ENCODE measurements at regions not wholly inside any gene's neighbourhood (a gene's known extent, or its start where the extent isn't known, plus 50 kb on each side); places are given as distances from the start of the nearest gene placed in this dataset.
"Not testable (repeated sequence)": the region's sequence is repeated elsewhere in the genome, so short reads cannot be mapped to it uniquely, and the experiment has no call there.

DNA sequence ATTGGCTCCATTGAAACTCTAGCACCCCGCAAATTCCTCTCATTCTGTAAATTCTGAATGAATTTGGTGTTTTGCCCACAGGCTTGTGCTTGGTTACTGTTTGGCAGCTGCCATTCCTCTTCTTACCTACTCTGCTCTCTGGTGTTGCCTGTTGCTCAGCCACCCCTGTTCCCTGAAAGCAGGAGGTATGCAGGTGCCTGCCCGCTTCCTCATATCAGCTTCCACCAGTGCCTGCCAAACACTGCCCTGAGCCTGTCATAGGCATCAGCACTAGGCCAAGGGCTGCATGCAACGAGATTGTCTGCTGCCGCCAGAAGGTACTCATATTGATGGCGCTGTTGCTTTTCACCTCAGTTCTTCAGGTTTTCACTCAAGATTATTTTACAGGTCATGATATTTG is 978.1 kb downstream of the C4orf33 start:
- DNase-seq: no peak

- DNase-seq: no peak
These were observed 981.3 kb downstream of the C4orf33 start for GRCh38 chr4:130077275-130077674.

GRCh38 chr4:130079027-130079426 is 983.1 kb downstream of the C4orf33 start:
- not testable (repeated sequence) for DNase-seq

DNA sequence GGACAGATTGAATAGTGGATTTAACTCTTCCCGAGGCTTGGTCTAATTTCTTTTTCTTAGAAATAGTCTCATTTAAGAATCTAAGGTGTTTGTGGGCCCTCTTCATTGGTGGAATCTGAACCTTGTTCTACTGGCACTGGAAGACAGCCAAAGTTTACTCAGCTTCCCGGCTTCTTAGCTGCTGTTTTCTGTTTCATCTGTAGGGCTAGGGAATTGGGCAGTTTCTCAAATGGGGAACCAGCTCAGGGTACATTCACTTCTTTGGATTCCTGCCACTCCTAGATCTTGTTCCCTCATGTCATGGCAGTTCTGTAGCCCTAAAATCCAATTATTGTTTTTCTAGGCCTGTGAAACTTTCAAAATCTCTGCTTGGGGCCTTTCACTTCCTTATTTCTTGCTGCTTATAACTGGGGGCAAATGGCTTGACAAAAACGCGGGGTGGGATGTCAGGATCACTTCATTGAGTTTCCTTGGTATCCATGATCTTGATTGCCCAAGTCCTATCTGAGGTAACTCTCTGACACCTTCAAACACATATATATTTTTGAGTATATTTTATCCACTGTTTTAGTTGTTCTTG is 985.0 kb downstream of the C4orf33 start:
- no peak for DNase-seq

DNA sequence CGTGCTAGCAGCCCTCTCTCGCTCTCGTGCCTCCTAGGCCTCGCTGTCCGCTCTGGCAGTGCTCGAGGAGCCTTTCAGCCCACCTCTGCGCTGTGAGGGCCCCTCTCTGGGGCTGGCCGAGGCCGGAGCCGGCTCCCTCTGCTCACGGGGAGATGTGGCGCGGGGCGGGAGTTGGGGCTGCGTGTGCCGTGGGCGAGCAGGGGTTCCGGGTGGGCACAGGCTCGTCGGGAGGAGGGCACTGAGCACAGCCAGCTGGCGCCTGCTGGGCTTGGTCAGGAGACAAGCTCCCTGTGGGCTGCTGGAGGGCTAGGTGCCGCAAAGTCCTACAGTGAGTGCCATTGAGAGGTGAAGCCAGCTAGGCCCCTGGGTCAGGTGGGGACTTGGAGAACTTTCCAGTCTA is 994.5 kb downstream of the C4orf33 start:
- DNase-seq: no peak

GRCh38 chr4:130092187-130093015 is 996.4 kb downstream of the C4orf33 start:
- DNase-seq: no peak

GRCh38 chr4:130099105-130099504 is 1003.2 kb downstream of the C4orf33 start:
- DNase-seq: no peak

DNA sequence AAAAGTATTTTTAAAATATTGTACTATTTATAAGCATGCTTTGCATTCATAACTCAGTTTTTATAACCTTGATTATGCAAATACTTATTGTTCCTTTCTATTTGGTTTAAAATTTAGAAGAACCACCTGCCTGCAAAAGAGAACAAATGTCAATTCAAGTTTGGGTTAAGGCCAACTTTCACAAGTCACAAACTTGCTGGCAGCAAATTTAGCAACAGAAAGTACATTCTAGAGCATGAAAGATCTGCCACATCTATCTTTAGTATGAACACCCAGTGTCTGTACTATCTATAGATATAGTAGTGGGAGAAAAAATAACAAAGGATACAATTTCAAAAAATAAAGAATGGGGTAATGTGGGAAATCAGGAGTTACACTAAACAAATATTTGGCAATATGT is 1014.2 kb downstream of the C4orf33 start:
- no peak for DNase-seq

DNA sequence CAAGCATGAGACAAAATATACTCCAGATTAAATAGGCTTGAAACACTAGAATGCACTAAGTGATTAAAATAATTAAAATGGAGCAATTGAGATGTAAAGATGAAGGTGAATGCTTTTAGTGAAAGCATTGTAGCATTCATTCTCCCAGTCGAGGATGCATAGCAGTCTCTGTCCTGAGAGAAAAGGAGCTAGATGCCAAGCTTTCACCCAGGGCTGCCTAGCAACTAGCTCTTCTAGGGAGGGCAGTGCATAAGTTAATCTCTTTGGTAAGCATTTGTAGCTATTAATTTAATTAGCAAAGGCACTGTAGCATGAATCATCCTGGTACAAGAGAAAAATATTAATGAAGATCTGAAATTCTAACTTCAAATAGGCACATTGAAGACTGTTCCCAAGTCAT is 1014.8 kb downstream of the C4orf33 start:
- no peak for DNase-seq

GRCh38 chr4:130124066-130124465 is 1028.1 kb downstream of the C4orf33 start:
- DNase-seq: no peak

DNA sequence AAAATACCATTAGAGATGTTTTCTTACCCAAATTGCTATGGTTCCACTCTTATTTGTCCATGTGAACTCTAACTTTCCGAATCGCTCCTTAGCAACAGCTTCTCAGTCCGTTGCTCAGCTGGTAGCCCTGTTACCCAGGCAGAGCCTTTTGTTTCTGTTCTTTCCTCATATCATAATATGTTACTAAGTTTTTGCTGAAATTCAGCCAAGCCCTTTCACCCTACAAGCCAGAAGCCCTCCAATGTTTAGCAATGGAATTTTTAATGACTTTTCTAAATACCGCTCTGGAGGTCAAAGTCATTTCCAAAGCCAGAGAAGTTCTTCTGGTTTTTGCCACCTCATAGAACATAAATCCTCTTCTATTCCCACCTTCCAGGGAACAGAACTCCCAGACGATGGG is 1029.5 kb downstream of the C4orf33 start:
- no peak for DNase-seq

DNA sequence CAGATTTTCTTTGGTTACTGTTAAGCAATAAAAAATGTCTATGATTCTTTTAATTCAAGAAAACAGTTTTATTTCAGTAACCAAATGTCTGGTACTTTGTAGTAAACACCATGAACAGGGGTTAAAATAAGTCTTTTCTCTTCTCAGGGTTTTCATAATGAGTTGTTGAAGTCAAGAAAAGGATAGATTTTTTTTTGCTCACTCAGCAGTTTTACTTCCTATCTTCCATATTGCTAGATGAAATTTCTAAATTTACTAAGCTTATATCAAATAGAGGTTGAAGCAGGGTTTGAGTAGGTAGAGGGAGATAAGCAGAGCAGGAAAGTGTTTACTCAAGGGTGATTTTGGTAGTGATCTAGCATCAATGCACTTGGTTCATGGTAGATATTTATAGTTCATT is 1031.3 kb downstream of the C4orf33 start:
- DNase-seq: no peak

- DNase-seq: no peak
These were observed 1035.6 kb downstream of the C4orf33 start for GRCh38 chr4:130131536-130131935.

DNA sequence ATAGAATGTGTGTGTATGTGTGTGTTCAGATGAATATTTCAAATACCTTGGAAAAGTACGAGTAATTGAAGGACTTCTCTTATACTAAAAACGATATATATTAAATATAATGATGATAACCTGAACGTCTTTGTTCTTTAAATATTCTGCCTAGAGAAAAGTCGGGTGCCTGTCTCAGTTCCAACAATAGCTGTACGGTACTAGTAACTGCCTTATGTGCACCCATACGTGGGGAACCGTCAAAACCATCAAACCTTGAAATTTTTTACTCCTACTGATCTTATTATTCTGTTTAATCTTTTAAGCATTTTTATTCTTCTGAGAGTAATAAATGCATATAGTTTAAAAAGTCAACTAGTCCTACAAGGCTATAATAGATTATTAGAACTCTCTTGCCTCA is 1045.7 kb downstream of the C4orf33 start:
- no peak for DNase-seq

DNA sequence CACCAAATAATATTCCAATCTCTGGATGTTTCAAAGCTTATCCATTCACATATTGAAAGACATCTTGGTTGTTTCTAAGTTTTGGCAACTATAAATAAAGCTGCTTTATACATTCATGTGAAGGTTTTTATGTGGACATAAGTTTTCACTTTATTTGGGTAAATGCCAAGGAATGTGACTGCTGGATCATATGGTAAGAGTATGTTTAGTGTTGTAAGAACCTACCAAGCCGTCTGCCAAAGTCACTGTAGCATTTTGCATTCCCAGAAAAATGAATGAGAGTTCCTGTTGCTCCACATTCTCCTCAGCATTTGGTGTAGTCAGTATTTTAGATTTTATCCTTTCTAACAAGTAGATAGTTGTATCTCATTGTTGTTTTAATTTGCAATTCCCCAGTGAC is 1047.7 kb downstream of the C4orf33 start:
- no peak for DNase-seq

DNA sequence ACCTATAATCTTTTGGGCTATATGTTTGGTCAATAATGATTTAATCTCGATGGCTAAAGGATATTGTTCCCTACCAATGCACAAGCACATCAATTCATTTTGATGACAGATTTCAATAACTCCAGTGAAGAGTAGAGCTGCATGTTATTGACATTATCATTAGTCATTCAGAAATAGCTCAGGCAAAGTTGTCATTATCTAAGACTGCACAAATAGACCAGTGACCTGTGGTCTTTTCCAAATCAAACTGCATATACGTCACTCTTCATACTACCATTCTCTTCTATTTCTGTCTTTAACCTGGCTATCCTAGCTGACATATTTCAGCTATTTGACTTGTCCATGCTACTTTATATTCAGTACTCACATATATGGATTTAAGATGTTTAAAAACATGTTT is 1050.8 kb downstream of the C4orf33 start:
- DNase-seq: no peak

DNA sequence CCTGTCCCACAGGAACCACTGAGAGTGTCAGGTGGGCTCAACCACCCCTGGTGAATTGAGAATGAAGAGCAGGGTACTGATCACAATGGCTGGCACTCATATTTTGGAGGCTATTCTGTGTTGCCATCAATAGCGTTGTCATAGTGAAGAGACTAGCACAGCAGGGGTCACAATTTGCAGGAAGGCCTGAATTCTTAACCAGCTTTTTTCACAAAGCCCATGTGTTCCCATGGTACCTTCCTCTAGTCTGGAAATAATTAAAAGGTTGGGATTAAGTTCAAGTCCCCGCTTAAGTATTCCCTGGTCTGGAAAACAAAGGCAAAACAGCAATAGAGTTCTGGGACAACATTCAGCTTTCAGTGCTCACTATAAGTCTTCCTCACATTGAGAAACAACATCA is 1051.7 kb downstream of the C4orf33 start:
- DNase-seq: no peak

- no peak for DNase-seq
These were observed 1058.9 kb downstream of the C4orf33 start for GRCh38 chr4:130154901-130155300.

- DNase-seq: no peak
These were observed 1067.7 kb downstream of the C4orf33 start for GRCh38 chr4:130163701-130164100.

DNA sequence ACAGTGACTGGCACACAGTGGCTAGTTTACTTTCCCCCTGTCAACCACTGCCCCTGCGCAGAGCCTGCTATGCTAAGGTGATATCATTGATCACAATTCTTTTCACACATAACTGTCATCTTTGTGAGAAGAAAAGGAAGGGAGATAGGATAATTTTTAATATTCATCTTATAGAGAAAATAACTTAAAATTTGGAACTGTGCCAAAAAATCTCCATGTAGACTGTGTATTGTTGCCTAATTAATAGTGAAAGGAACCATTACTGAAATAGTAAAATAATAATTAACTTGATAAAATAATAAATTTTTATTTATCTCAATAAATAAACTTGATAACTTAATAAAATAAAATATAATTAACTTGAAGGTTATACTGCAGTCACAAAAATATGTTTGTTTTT is 1069.4 kb downstream of the C4orf33 start:
- no peak for DNase-seq

DNA sequence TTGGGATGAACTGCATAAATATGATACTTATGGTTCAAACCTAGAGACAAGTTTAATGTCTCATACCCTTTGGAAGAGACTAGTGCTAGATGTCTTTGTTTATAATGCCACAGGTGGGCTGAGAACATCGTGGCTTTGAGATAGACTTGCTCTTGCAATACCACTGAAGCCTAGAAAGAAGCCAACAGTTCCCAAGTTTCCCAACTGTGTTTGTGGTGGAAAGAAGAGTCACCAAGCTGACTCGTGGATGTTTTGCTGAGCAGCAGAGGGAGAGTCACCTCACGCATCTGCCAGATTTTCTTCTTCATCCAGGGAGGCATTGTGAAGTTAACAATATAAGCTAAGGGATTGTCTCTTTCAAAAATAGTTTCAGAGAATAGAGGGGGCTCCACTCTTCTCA is 1076.2 kb downstream of the C4orf33 start:
- DNase-seq: no peak

DNA sequence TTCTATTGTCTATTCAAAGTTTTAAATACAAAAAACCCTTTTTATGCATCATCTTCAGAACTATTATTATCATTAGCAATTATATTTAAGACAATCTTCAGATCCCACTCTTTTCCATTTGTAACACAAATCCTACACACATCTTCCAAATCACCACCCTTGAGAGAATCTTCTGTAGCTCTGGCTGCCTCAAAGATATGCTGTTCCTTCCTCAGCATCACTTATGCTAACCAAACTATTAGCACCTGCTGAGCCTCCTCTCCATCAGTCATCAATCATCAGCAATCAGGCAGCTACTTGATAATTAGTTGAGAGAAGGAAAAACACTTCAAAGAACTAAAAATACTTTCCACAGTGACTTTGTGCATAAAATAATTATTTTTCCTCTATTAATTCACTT is 1082.2 kb downstream of the C4orf33 start:
- no peak for DNase-seq

GRCh38 chr4:130183096-130183495 is 1087.1 kb downstream of the C4orf33 start:
- no peak for DNase-seq

DNA sequence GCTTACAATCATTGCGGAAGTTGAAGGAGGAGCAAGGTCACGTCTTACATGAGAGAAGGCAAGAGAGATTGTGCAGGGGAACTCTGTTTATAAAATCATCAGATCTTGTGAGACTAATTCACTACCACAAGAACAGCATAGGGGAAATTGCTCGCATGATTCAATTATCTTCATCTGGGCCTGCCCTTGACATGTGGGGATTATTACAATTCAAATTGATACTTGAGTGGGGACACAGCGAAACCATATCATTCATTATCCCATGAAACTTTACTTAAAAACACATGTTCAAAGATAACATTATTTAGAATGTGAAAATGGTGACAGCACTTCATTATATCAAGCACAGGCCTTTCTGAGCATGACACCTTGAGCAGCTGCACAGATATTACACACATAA is 1087.8 kb downstream of the C4orf33 start:
- DNase-seq: no peak
